ENCODE measurements at regions not wholly inside any gene's neighbourhood (a gene's known extent, or its start where the extent isn't known, plus 50 kb on each side); places are given as distances from the start of the nearest gene placed in this dataset.

DNA sequence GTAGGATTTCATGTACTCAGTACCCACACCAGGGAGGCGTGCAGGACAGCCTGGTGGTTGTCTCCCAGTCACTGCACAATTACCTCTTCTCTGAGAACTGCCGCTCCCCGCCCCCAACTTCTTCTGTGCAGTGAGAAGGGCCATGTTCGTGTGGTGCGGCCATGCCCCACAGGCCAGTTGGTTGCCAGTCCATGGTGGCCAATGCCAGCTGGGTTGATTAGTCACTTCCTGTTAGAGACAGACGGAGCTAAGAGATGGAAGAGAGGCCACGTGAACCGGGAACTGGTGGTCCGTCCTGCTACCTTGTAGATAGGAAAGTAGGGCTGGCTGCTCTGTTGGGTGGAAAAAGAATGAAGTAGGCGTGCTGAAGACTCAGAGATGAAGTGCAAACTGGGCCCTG lies 206.5 kb downstream of the ABCC12 start:
- DNase-seq (ENCODE audit: low read depth in 2 of 2), result no peak
- TF ChIP-seq, protein P1, sequence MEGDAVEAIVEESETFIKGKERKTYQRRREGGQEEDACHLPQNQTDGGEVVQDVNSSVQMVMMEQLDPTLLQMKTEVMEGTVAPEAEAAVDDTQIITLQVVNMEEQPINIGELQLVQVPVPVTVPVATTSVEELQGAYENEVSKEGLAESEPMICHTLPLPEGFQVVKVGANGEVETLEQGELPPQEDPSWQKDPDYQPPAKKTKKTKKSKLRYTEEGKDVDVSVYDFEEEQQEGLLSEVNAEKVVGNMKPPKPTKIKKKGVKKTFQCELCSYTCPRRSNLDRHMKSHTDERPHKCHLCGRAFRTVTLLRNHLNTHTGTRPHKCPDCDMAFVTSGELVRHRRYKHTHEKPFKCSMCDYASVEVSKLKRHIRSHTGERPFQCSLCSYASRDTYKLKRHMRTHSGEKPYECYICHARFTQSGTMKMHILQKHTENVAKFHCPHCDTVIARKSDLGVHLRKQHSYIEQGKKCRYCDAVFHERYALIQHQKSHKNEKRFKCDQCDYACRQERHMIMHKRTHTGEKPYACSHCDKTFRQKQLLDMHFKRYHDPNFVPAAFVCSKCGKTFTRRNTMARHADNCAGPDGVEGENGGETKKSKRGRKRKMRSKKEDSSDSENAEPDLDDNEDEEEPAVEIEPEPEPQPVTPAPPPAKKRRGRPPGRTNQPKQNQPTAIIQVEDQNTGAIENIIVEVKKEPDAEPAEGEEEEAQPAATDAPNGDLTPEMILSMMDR (conservative IDR thresholded peaks at IDR 0.05 in 1 of 2, IDR thresholded peaks at IDR 0.05 in 1 of 2; ENCODE audit: low read depth in 1 of 2, low read length in 2 of 2), result no peak
- no peak for TF ChIP-seq EZH2 (IDR thresholded peaks at IDR 0.05; ENCODE audit: low read length, missing control alignments)
- no peaks in the 10 kb centered on the region for H4K20me1 ChIP-seq (ENCODE audit: control insufficient read depth, extremely low read depth, insufficient read depth, low read length)

DNA sequence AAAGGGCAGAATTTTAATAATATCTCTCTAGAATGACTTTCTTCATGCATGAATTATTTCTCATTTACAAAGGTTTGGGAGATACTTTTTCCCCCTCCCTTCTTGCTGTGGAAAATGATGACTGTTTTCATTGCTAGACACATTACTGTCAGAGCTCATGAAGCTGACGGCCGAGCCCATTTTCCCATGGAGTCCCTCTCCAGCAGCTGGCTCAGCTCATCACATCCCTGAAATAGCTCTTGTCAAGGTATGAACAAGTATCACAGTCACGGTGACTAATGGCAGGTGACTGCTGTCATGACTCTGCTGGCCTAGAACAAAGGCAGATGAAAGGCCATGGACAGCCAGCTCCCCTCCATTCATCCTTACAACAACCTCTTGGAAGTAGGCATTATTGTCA lies 208.1 kb downstream of the ABCC12 start:
- H3K27me3 ChIP-seq (ENCODE audit: control insufficient read depth, insufficient read depth, low read length), result no peaks in the 10 kb centered on the region

More for the DNA sequence above, 206.5 kb downstream of the ABCC12 start:
- Histone ChIP-seq H3K9ac (ENCODE audit: insufficient read depth, low read length) (no peak overlapping the region), H3K4me1 (ENCODE audit: control insufficient read depth, extremely low read depth, insufficient read depth, low read length) (no peaks in the 10 kb centered on the region), H3K4me2 (ENCODE audit: extremely low read depth, insufficient read depth, low read length) (no peak overlapping the region), H3K36me3 (ENCODE audit: control insufficient read depth, insufficient read depth, low read length) (no peaks in the 10 kb centered on the region), H2AFZ (ENCODE audit: low read length) (no peak overlapping the region), H3K79me2 (ENCODE audit: control insufficient read depth, insufficient read depth, low read length) (no peaks in the 10 kb centered on the region), H3K9me3 (ENCODE audit: control insufficient read depth, insufficient read depth, low read depth, low read length) (no peaks in the 10 kb centered on the region), H3K27ac (ENCODE audit: insufficient read depth, low read length) (no peak overlapping the region), H3K4me3 (replicated peaks in 1 of 4; ENCODE audit: control extremely low read depth in 1 of 4, insufficient read depth in 1 of 4, low read depth in 3 of 4, low read length in 4 of 4) (no peak overlapping the region), H3K27me3 (ENCODE audit: control insufficient read depth, insufficient read depth, low read length) (no peaks in the 10 kb centered on the region)

DNA sequence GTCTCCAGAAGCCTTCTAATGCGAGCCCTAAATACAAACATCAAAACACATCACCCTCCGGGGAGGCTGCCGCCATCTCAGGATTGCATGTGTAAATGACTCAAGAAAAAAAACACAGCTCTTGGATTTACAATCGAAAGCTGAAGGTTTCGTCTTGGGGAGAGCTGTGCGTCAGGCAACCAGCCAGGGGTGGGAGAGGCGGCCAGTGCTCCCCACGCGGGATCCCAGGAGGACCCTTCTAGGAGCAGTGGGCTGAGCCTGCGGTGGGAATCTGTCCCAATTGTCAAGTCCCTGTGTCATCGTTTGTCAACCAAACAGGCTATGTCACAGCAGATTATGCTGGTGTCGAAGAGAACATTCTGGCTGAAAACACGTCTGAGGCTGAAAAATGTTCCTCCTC lies 209.7 kb downstream of the ABCC12 start:
- H3K4me2 ChIP-seq (ENCODE audit: extremely low read depth, insufficient read depth, low read length), result no peak overlapping the region
- H3K9me3 ChIP-seq (ENCODE audit: control insufficient read depth, insufficient read depth, low read depth, low read length), result no peaks in the 10 kb centered on the region
- DNase-seq (ENCODE audit: low read depth in 2 of 2), result no peak
- H3K27me3 ChIP-seq (ENCODE audit: control insufficient read depth, insufficient read depth, low read length), result no peaks in the 10 kb centered on the region
- H3K79me2 ChIP-seq (ENCODE audit: control insufficient read depth, insufficient read depth, low read length), result no peaks in the 10 kb centered on the region
- no peak overlapping the region for H3K9ac ChIP-seq (ENCODE audit: insufficient read depth, low read length)
- no peak overlapping the region for H3K27ac ChIP-seq (ENCODE audit: insufficient read depth, low read length)
- H3K36me3 ChIP-seq (ENCODE audit: control insufficient read depth, insufficient read depth, low read length), result no peaks in the 10 kb centered on the region
- no peak for TF ChIP-seq EZH2 (IDR thresholded peaks at IDR 0.05; ENCODE audit: low read length, missing control alignments)
- TF ChIP-seq, protein P1 (conservative IDR thresholded peaks at IDR 0.05 in 1 of 2, IDR thresholded peaks at IDR 0.05 in 1 of 2; ENCODE audit: low read depth in 1 of 2, low read length in 2 of 2), result no peak
- no peaks in the 10 kb centered on the region for H4K20me1 ChIP-seq (ENCODE audit: control insufficient read depth, extremely low read depth, insufficient read depth, low read length)
- no peak overlapping the region for H3K4me3 ChIP-seq (replicated peaks in 1 of 4; ENCODE audit: control extremely low read depth in 1 of 4, insufficient read depth in 1 of 4, low read depth in 3 of 4, low read length in 4 of 4)
- H2AFZ ChIP-seq (ENCODE audit: low read length), result no peak overlapping the region
- H3K4me1 ChIP-seq (ENCODE audit: control insufficient read depth, extremely low read depth, insufficient read depth, low read length), result no peaks in the 10 kb centered on the region

More for the DNA sequence above, 208.1 kb downstream of the ABCC12 start:
- Histone ChIP-seq H3K36me3 (ENCODE audit: control insufficient read depth, insufficient read depth, low read length) (no peaks in the 10 kb centered on the region), H3K9ac (ENCODE audit: insufficient read depth, low read length) (no peak overlapping the region), H3K4me1 (ENCODE audit: control insufficient read depth, extremely low read depth, insufficient read depth, low read length) (no peaks in the 10 kb centered on the region), H2AFZ (ENCODE audit: low read length) (no peak overlapping the region), H3K4me2 (ENCODE audit: extremely low read depth, insufficient read depth, low read length) (no peak overlapping the region), H3K79me2 (ENCODE audit: control insufficient read depth, insufficient read depth, low read length) (no peaks in the 10 kb centered on the region), H3K4me3 (replicated peaks in 1 of 4; ENCODE audit: control extremely low read depth in 1 of 4, insufficient read depth in 1 of 4, low read depth in 3 of 4, low read length in 4 of 4) (no peak overlapping the region), H4K20me1 (ENCODE audit: control insufficient read depth, extremely low read depth, insufficient read depth, low read length) (no peaks in the 10 kb centered on the region), H3K9me3 (ENCODE audit: control insufficient read depth, insufficient read depth, low read depth, low read length) (no peaks in the 10 kb centered on the region), H3K27ac (ENCODE audit: insufficient read depth, low read length) (no peak overlapping the region)
- no peak for DNase-seq (ENCODE audit: low read depth in 2 of 2)
- TF ChIP-seq EZH2 (IDR thresholded peaks at IDR 0.05; ENCODE audit: low read length, missing control alignments), result no peak
- TF ChIP-seq, protein P1 (conservative IDR thresholded peaks at IDR 0.05 in 1 of 2, IDR thresholded peaks at IDR 0.05 in 1 of 2; ENCODE audit: low read depth in 1 of 2, low read length in 2 of 2), result no peak

Measured in fibroblast of lung (primary cell).